Mucosa of descending colon (tissue), 3 donors: ENCODE measurements at regions not wholly inside any gene's neighbourhood (a gene's known extent, or its start where the extent isn't known, plus 50 kb on each side); places are given as distances from the start of the nearest gene placed in this dataset.

Experiments used
- ATAC-seq: fragments of 200-7000 bp; cut with Tn5 transposase; one replicate; pipeline ENCODE4 v1.9.1; 2020; ENCODE audit warnings: mild to moderate bottlenecking, moderate library complexity
- DNase-seq, 3 donors: peaks; one replicate each; pipeline ENCODE4 v3.0.0-alpha.2; 2020
- H3K36me3 ChIP-seq: fragments of 200-600 bp; one replicate; pipeline ENCODE4 v1.8.0; 2021; ENCODE audit warnings: low read depth, mild to moderate bottlenecking
- H3K4me1 ChIP-seq: fragments of 200-600 bp; one replicate; pipeline ENCODE4 v1.8.0; 2021; ENCODE audit warnings: low read depth, mild to moderate bottlenecking
- H3K4me3 ChIP-seq: fragments of 200-600 bp; one replicate; pipeline ENCODE4 v1.8.0; 2021; ENCODE audit warnings: mild to moderate bottlenecking
- H3K9me3 ChIP-seq: fragments of 200-600 bp; one replicate; pipeline ENCODE4 v1.8.0; 2021; ENCODE audit warnings: mild to moderate bottlenecking
- CTCF ChIP-seq: fragments of 200-600 bp; IDR thresholded peaks from one replicate; pipeline ENCODE4 v1.8.0; 2022; ENCODE audit warnings: antibody characterized with exemption, mild to moderate bottlenecking
- intact Hi-C, 2 donors: fragments of 100-400 bp; cut with DNase I in 1 of 2; cut with micrococcal nuclease in 1 of 2; formaldehyde crosslinking; loops; one replicate each; pipeline versions ENCODE4 v1.11.0 to v1.11.1; 2022; cut with DNase I, micrococcal nuclease
- donor health status: DM: no; HTN: no; CAD: no; lungs with moderate emphysema.
- donor health status: DM: no; HTN: no; CAD: no.
- donor health status: DM: no; HTN: yes; CAD: no.

- ATAC-seq (no peak), DNase-seq (no peak)
- H3K4me1 ChIP-seq = no peaks in the 10 kb centered on the region
- no peaks in the 10 kb centered on the region for H3K36me3 ChIP-seq
- TF ChIP-seq CTCF = no peak
- no peak overlapping the region for H3K4me3 ChIP-seq
- intact Hi-C loops = loop anchor here (10.0 kb wide), 1 partner anchor 1211 kb away; no protein-coding TSS in a partner anchor
- no peaks in the 10 kb centered on the region for H3K9me3 ChIP-seq
These were observed 159.1 kb upstream of the USP24 start for GRCh38 chr1:55374216-55374615.

GRCh38 chr1:55369474-55369873 is 154.3 kb upstream of the USP24 start:
- Histone ChIP-seq H3K36me3 (no peaks in the 10 kb centered on the region), H3K9me3 (no peaks in the 10 kb centered on the region), H3K4me3 (no peak overlapping the region), H3K4me1 (no peaks in the 10 kb centered on the region)
- ATAC-seq = no peak
- no peak for DNase-seq
- TF ChIP-seq CTCF = no peak
- intact Hi-C loops = no loop called here

- DNase-seq (no peak), ATAC-seq (no peak)
- intact Hi-C loops = no loop called here
- Histone ChIP-seq H3K4me3 (no peak overlapping the region), H3K4me1 (no peaks in the 10 kb centered on the region), H3K9me3 (no peaks in the 10 kb centered on the region), H3K36me3 (no peaks in the 10 kb centered on the region)
- no peak for TF ChIP-seq CTCF
These were observed 153.5 kb upstream of the USP24 start for GRCh38 chr1:55368698-55369097.

GRCh38 chr1:55367273-55367672 is 152.1 kb upstream of the USP24 start:
- H3K4me3 ChIP-seq = no peak overlapping the region
- no peaks in the 10 kb centered on the region for H3K36me3 ChIP-seq
- no peak for TF ChIP-seq CTCF
- no peak for DNase-seq
- no peak for ATAC-seq
- H3K4me1 ChIP-seq = no peaks in the 10 kb centered on the region
- H3K9me3 ChIP-seq = no peaks in the 10 kb centered on the region
- intact Hi-C loops = no loop called here

GRCh38 chr1:55364216-55364615 is 149.1 kb upstream of the USP24 start:
- intact Hi-C loops = no loop called here
- TF ChIP-seq CTCF = no peak
- ATAC-seq (no peak), DNase-seq (no peak)
- H3K9me3 ChIP-seq = no peaks in the 10 kb centered on the region
- H3K4me1 ChIP-seq = no peaks in the 10 kb centered on the region
- H3K36me3 ChIP-seq = no peaks in the 10 kb centered on the region
- H3K4me3 ChIP-seq = no peak overlapping the region

- DNase-seq = no peak
- intact Hi-C loops = no loop called here
- no peak for TF ChIP-seq CTCF
- no peak for ATAC-seq
- H3K9me3 ChIP-seq = no peaks in the 10 kb centered on the region
- no peak overlapping the region for H3K4me3 ChIP-seq
- H3K4me1 ChIP-seq = no peaks in the 10 kb centered on the region
- H3K36me3 ChIP-seq = no peaks in the 10 kb centered on the region
These were observed 148.1 kb upstream of the USP24 start for GRCh38 chr1:55363268-55363667.
